HG02588 (cell line): ENCODE measurements at regions not wholly inside any gene's neighbourhood (a gene's known extent, or its start where the extent isn't known, plus 50 kb on each side); places are given as distances from the start of the nearest gene placed in this dataset.
"Not testable (repeated sequence)": the region's sequence is repeated elsewhere in the genome, so short reads cannot be mapped to it uniquely, and the experiment has no call there.

Experiments used
- ATAC-seq: cut with Tn5 transposase; IDR thresholded peaks from one replicate; pipeline ENCODE4 v1.9.1; 2021; ENCODE audit warnings: mild to moderate bottlenecking, moderate library complexity; ENCODE audit not compliant: unreplicated experiment

DNA sequence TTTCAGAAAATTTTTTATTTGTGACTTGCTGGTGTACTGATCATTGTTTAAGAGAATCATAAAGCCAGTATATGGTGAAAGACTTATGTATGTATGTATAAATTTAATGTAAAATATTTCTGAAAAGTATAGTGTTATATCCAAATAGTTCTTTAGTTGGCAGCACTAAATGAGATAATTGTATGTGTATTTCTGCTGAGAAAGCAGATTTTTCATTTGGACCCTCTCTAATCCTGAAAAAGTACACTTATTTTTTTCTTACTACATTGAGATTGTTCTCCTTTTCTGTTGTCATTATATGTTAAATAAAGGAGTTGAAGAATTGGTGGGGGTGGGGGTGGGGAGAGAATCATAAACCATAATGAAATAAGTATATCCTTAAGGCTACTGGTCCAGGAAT lies 324.9 kb upstream of the SUCLG2 start:
- ATAC-seq: no peak

DNA sequence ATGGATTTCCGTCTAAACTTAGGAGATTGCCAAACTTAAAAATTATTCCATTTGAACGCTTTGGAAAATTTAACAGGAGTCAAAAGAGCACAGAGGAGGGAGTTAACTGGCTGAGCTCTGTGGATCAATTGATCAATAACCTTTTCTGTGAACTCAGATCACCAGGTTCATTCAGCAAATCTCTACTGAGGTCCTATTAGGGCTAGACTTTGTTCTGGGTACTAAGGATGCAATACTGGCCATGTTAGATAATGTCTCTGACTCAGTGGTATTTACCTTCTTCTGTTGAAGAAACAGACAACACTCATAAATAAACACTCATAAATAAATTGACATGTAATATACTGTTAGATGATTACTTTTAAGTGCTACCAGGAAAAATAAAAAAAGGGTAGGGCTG lies 323.4 kb upstream of the SUCLG2 start:
- ATAC-seq: no peak

DNA sequence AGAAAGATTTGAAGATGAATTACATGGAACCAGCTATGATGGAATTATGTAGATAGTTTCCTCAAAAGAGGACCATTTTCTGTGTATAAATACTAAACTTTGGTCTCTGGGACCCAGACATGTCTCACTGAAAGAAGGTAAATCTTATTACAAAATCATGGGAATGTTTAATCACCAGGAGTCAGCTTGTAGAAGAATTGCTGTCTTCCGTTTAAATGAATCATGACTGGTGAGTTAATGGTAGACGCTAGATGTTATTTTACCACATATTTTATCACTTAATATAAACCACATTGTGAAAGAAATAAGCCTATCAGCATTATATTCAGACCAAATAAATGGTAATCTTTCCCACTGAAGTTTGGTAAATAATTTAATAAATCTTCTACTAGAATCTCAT lies 322.3 kb upstream of the SUCLG2 start:
- ATAC-seq: no peak

DNA sequence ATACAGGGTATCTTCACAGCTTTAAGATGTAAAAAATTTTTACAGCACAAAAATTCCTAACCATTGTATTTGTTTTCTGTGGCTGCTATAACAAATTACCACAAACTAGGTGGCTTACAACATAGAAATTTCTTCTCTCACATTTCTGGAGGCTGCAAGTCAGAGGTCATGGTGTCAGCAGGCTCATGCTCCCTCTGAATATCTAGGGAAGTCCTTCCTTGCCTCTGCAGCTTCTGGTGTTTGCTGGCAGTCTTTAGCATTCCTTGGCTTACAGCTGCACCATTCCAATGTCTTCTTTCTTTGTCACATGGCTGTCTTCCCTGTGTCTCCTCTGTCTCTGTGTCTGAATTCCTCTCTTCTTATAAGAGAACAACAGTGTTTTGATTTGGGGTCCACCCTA lies 310.2 kb upstream of the SUCLG2 start:
- no peak for ATAC-seq

DNA sequence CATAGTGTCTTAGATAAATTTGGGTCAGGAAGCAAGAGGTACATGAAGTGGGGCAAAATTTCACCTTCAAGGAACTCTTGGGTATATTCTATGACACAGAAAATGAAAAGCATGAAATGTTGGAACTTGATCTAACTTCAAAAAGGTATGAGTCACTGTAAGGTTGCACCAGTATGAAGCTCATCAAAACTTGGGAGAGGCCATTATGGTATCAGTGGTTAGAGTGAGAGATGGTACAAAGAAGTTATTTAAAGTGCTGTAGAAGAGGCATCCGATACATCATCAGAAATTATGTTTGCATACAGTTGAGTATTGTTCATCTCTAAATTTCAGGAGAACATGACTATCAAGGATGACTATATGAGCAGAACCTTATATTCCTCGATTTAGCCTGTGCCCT lies 302.9 kb upstream of the SUCLG2 start:
- no peak for ATAC-seq

DNA sequence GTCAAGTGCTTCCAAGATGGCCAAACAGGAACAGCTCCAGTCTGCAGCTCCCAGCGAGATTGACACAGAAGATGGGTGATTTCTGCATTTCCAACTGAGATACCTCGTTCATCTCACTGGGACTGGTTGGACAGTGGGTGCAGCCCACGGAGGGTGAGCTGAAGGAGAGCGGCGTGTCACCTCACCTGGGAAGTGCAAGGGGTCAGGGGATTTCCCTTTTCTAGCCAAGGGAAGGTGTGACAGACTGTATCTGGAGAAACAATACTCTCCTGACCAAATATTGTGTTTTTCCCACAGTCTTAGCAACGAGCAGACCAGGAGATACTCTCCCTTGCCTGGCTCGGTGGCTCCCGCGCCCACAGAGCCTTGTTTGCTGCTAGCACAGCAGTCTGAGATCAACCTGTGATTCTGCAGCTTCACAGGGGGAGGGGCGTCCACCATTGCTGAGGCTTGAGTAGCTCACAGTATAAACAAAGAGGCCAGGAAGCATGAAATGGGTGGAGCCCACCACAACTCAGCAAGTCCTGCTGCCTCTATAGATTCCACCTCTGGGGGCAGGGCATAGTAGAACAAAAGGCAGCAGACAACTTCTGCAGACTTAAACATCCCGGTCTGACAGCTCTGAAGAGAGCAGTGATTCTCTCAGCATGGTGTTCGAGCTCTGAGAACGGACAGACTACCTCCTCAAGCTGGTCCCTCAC lies 293.5 kb upstream of the SUCLG2 start:
- ATAC-seq: no peak

DNA sequence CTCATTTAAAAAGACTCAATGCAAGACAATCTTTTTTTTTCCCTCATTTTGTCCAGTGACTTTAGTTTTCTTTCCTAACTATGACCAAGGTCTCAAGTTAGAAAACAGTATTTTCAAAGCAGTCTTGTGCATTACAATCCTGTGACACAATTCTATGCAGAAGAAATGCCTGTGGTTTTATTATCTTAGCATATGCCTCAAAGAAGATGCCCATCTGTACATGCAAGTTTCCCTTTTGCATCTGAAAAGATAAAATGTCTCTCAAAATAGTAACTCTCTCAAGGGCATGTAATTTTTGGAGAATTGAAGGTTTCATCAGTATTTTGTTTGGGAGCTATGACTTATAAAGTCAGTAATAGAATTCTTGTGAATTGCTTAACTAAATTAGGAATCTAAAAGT lies 292.0 kb upstream of the SUCLG2 start:
- no peak for ATAC-seq

DNA sequence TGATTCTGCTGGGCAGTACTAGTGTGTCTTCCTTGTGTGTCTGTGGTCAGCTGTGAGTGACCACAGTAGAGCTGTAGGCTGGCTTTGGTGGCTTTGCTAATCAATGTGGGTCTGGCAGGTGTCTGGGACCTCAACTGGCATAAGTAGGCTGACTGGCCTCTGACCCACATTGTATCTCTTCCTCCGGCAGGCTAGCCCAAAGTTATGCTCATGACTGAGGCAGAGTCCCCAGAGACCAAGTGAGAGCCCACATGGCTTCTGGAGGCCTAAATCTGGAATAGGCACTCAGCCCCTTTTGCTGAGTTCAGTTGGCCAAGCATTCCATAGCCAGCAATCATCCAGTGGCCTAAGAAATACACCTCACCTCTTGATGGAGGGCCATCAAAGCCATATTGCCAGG lies 289.1 kb upstream of the SUCLG2 start:
- no peak for ATAC-seq

DNA sequence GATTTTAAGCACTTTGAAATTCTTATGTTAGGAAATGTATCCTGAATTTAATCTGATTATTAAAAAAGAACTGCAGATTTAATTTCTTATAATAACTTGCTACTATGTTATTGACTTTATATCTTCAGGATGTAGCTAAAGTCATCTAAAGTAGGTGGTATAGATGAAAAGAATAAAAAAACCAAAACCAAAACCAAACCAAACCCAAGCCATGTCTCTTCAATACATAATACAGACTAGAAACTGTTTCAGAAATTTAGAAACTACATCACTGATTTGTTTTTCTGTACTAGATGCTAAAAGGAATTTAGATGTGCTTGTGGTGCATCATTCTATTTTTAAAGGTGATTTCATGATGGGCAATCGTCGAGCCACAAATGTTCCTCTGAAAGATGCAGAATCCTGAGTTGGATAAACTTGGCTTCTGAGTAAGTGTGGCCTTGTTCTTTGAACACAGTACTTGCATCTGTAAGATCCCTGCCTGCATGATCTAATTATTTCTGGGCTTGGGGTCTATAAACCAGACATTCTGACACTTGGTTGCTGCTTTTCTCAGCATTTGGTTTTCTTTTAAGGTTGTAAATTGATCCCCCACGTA lies 287.1 kb upstream of the SUCLG2 start:
- ATAC-seq: no peak

DNA sequence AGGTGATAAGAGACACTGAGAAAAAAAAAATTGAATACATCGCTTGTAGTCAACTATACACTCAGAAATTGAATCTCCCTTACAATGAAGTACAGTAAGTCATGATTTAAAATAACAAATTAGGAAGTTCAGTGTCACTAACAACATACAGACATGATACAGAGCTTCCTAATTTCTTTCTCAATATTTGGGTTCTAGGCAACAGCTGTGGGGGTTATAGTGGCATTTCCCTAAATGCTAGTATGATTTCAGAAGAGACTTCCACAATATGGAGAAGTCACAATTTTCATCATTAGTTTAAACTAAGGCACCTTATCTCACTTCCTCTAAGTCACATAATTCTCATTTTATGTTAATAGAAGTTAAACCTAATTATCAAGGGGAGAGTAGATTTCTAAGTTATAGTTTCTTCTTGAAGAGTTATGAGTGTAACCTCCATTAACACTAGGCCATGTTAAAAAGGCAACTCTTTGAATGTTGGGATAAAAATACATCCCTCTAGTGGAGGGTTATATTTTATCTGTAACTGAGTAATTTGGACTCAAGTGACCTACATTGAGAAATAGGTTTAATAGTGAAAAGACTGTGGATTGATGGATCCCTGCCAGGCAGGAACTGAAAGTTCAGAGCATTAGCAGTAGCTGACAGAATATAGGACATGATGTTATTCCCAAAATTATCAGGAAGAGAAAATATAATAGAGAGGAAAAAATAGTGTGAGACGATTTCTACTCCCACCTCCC lies 286.0 kb upstream of the SUCLG2 start:
- no peak for ATAC-seq

DNA sequence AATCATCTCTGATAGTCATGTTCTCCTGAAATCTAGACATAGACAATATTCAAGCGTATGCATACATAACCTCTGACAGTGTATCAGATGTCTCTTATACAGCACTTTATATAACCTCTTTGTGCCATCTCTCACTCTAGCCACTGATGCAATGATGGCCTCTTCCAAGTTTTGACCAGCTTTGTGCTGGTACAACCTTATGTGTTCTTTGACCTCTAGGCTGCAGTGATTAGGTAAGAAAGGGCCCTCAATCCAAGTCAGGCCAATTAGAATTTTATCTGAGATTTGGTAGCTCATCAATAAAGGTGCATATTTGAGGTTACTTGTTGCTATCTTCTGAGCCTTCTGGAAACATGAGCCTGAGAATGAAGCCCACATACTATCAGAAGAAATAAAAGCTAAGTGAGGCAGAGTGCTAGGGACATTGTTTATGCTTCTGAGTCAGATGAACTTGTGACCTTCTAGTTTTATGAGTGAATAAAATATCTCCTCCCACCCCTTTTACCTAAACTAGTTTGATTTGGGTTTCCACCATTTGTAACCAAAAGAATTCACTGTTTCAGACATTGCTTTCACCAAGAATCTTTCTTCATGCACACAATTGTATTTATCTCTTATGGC lies 283.2 kb upstream of the SUCLG2 start:
- ATAC-seq: no peak

DNA sequence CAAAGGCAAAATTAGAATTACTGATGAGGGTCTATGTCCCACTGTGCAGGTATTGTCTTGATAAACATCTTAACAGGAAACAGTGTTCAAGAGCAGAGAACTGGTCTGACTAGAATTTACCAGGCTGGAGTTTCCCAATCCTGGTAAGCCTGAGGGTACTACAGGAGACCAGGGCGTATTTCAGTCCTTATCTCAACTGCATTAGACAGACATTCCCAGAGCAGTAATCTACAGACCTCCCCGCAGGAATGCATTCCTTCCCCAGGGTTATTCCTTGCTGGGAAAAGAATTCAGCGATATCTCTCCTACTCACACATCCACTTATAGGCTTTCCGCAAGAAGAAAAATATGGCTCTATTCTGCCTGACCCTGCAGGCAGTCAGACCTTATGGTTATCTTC lies 276.0 kb upstream of the SUCLG2 start:
- ATAC-seq: not testable (repeated sequence)

DNA sequence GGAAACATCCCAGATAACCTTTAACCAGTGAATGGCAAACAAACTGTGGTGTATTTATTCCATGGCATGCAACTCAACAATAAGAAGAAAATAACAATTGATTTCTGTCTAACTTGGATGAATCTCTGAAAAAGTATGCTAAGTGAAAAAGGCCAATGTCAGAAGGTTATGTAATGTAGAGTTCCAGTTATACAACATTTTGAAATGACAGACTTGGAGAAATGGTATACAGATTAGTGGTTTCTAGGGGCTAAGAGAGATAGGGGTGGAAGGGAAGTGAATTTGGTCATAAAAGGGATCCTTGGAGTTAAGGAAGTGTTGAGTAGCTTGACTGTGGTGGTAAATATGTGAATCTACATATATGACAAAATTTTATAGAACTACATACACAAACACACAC lies 269.4 kb upstream of the SUCLG2 start:
- no peak for ATAC-seq

DNA sequence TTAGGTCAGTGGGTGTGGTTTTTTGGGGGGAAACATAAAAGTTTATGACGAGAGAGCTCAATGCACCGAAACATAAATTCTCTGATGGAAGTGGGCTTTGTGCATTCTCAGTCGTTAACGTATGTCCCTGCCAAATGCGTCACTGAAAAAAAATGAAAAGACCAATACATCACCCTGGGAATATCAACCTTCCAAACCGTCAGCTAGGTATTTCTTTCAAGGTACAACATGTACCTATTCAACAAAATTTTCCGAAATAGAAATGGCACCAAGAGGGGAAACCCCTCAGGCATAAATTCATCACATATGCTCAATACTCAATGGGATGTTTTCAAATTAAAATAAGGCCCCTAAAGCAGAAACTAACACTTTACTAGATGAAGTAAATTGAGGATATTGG lies 266.6 kb upstream of the SUCLG2 start:
- no peak for ATAC-seq

DNA sequence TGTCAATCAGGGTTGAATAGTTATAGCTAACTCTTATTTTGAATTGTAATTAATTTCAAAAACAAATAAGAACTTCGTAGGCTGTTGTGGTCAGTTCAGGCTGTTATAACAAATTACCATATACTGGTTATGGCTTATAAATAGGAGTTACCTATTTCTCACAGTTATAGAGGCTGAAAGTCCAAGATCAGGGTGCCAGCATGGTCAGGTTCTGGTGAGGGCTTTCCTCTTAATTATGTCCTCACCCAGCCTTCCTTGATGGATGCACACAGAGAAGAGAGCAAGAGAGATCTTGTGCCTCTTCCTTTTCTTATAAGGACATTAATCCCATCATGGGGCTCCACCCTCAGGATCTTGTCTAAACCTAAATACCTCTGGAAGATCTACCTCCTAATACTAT lies 265.9 kb upstream of the SUCLG2 start:
- ATAC-seq: no peak

DNA sequence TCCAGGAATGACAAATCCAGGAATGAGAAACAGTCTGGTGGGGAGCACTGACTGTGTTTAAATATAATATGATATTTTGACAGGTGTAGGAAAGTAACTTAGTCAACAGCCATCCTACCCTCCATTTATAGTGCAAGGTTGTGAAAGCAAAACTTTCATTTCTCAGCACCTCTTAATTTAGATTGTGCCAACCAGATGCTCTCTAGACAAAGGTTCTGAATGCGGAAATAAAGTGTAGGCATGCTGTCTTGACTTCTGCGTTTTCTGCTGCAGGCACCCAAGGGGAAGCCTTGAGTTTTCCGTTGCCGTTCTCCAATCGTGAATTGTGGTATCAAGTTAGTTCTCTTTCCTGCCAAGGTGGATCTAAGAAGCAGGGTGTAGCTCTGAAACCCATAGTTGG lies 261.9 kb upstream of the SUCLG2 start:
- no peak for ATAC-seq

DNA sequence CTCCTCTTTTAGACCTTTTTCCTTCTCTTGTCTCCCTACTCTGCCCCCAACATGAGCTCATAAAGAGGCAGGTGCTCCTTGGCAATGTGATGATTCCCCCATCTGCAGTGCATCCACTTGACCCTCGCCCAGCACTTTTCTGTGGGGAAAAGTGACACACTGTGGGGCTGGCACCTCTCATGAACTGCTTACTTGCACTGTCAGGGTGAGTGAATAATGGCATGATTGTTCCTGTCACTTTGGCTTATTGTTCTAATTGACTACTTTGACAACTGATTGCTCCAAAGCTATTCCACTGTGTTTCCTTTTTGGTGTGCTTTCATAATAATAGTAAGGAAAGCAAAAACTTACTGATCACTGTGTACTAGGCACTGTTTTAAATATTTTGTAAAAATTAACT lies 253.3 kb upstream of the SUCLG2 start:
- no peak for ATAC-seq

DNA sequence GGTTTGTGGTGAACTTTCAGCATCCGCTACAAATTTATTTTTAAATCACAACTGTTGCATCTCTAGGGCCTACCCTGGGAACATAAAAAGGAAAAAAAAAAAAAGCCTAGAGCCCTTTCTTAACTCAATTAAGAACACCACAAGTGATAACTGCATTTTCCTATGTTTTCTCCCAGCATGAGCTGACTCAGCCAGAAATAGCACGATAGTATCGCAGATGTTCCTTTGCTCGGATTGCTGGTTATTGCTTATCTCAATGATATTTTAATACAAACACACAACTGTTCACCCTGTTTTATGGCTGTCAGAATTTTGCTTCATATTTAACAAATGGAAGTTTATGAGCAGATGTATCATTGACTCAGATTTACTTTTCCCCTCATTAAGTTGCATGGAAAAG lies 251.8 kb upstream of the SUCLG2 start:
- ATAC-seq: no peak

DNA sequence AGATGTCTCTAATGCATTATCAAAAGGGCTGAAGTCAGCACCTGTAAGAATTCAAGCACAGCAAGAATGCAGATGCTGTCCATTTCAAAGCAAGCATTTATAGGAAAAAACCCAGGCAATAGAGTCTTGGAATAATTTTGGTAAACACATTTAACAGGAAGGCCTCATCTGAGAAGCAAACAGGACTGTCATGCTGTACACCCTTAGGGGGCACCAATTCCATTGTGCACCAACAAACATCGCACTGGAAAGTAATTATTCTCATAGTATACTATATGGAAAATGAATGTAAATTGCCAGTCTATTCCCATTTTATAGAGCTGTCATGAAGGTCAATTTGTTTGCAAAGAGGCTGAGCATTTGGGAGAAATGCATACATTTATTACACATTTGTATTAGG lies 247.3 kb upstream of the SUCLG2 start:
- ATAC-seq: no peak

DNA sequence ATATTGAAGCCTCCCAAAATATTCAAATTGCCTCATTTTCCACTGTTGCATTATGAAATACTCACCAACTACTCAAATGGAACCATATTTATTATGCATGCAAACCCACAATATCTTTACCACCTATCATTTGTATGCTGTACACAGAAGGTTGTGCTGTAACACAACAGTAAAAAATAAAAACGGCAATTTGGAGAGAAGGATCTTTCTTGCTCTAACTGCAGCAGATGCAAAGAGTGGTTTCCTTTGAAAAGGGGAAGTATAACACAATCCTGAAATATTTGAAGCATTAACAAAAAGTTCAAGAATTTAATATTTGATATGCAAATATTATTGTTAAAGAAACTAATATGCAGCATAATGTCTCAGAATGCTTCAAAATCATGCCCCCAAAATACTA lies 244.5 kb upstream of the SUCLG2 start:
- ATAC-seq: no peak

DNA sequence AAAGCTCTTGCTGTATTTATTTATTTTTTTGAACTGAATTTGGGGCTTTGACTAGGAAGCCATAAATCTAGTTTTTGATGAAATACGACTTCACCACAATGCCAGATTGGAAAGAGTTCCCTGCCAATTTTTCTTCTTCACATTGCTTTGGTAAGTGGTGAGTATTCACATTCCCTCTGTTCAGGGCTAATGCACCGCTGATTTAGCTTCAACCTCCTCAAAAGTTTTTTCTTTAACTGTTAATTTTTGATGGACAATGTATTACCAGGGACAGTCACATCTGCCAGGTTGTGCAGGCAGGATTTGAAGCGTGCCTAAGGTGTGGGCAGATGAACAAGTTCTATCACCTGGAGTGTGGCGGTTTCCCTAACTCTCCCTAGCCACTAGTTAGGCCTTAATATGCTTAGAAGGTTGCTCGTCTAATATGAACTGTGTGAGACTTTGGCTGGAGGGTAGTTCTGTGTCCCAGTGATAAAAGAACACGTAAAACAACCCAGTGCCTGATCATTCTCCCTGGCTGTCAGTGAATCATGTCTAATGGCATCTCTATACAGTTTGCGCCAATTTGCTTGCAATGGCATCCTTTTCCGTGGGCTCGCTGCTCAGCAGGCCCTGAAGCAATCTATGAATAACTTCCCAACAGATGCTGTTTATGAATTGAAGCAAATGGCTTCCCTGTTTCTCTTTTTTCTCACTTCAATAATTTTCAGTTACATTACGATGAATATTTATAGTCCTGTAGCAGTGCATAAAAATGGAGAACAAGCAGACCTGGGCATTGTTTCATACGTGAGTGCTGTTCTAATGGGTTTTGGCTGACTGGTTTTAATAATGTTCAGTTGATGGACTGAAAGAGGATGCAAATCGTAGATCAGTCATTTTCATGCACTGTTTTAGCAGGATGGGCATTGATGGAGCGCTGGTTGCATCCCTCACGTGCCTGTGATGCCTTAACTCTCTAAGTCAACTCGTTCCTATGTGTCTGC lies 243.2 kb upstream of the SUCLG2 start:
- no peak for ATAC-seq
